Panc1 (cell line): ENCODE measurements at regions not wholly inside any gene's neighbourhood (a gene's known extent, or its start where the extent isn't known, plus 50 kb on each side); places are given as distances from the start of the nearest gene placed in this dataset.

Source experiments
- ATAC-seq: fragments of 200-7000 bp; cut with Tn5 transposase; 2 replicates; pipeline ENCODE4 v1.9.1; 2020; ENCODE audit warnings: mild to moderate bottlenecking, moderate library complexity
- BruUV-seq: library from RNA; stranded (reverse); fragments of 400-500 nt; replicated peaks from 2 replicates; lab custom pipeline; 2021; lab: Mats Ljungman, UMichigan
- CTCF ChIA-PET: fragments of 300-600 bp; sonication (Branson Sonifier 250); formaldehyde crosslinking; loops from one replicate; lab custom pipeline; 2022; ENCODE audit warnings: antibody characterized with exemption; lab: Charles Lee
- POLR2A ChIA-PET: fragments of 300-600 bp; sonication (Branson Sonifier 250); formaldehyde crosslinking; loops from one replicate; lab custom pipeline; 2022; ENCODE audit warnings: antibody characterized with exemption; lab: Charles Lee
- DNase-seq: peaks from one replicate; pipeline ENCODE4 v3.0.0-alpha.2; 2010; ENCODE audit warnings: low read depth, low spot score
- H3K27ac ChIP-seq: 2 replicates; pipeline ENCODE4 v1.5.1; 2011; ENCODE audit warnings: mild to moderate bottlenecking, low read length, inconsistent platforms
- H3K27me3 ChIP-seq: fragments of 200-500 bp; sonication (Bioruptor generic); 2 replicates; pipeline ENCODE4 v1.6.0; 2014; ENCODE audit warnings: low read length, inconsistent platforms; ENCODE audit not compliant: control insufficient read depth, insufficient read depth
- H3K36me3 ChIP-seq: fragments of 200-500 bp; sonication (Bioruptor generic); 2 replicates; pipeline ENCODE4 v1.5.1; 2014; ENCODE audit warnings: inconsistent platforms, mild to moderate bottlenecking, low read length, moderate library complexity; ENCODE audit not compliant: control insufficient read depth, insufficient read depth
- H3K4me1 ChIP-seq: 2 replicates; pipeline ENCODE4 v1.5.1; 2011; ENCODE audit warnings: inconsistent platforms, mild to moderate bottlenecking, low read length, moderate library complexity; ENCODE audit not compliant: control insufficient read depth, insufficient read depth
- H3K4me3 ChIP-seq, 2 experiments: 2 replicates each; pipeline ENCODE4 v1.5.1; 2011 to 2012; ENCODE audit warnings: low read depth in 2 of 2, low read length in 2 of 2, mild to moderate bottlenecking in 2 of 2, inconsistent platforms in 1 of 2, moderate library complexity in 1 of 2
- H3K9me3 ChIP-seq: fragments of 200-500 bp; sonication (Bioruptor generic); 2 replicates; pipeline ENCODE4 v1.5.1; 2014; ENCODE audit warnings: low read depth, mild to moderate bottlenecking, inconsistent platforms, low read length, moderate library complexity; ENCODE audit not compliant: control insufficient read depth, insufficient read depth
- POLR2AphosphoS5 ChIP-seq: IDR thresholded peaks from 2 replicates; pipeline ENCODE4 v1.6.1; 2012; ENCODE audit warnings: mild to moderate bottlenecking, low read depth, low read length, moderate library complexity
- REST ChIP-seq, 2 experiments: IDR thresholded peaks; 2 replicates each; pipeline ENCODE4 v1.6.1; 2011 to 2012; ENCODE audit warnings: low read depth in 2 of 2, control low read depth in 1 of 2, low read length in 1 of 2, mild to moderate bottlenecking in 1 of 2, moderate library complexity in 1 of 2; ENCODE audit not compliant: insufficient read depth in 1 of 2
- SIN3A ChIP-seq: IDR thresholded peaks from 2 replicates; pipeline ENCODE4 v1.6.1; 2012; ENCODE audit warnings: low read depth, mild to moderate bottlenecking, low read length, moderate library complexity, borderline replicate concordance; ENCODE audit not compliant: insufficient read depth
- TCF7L2 ChIP-seq: IDR thresholded peaks from 2 replicates; pipeline ENCODE4 v1.6.1; 2011; ENCODE audit warnings: mild to moderate bottlenecking, low read depth, low read length, inconsistent platforms
- in situ Hi-C: cut with HindIII; loops from 2 replicates; pipeline ENCODE4 v1.10.0; 2016; ENCODE audit warnings: low sequenced_read_pairs, low pct_unique_long_range_greater_than_20kb
- intact Hi-C: fragments of 100-400 bp; cut with micrococcal nuclease; formaldehyde crosslinking; loops from one replicate; pipeline ENCODE4 v1.10.0; 2022; ENCODE audit not compliant: unreplicated experiment
- TF ChIP-seq, protein P1 (sequence below): fragments of 450-650 bp; IDR thresholded peaks from 2 replicates; pipeline ENCODE4 v1.5.1; 2017; ENCODE audit warnings: mild to moderate bottlenecking

DNA sequence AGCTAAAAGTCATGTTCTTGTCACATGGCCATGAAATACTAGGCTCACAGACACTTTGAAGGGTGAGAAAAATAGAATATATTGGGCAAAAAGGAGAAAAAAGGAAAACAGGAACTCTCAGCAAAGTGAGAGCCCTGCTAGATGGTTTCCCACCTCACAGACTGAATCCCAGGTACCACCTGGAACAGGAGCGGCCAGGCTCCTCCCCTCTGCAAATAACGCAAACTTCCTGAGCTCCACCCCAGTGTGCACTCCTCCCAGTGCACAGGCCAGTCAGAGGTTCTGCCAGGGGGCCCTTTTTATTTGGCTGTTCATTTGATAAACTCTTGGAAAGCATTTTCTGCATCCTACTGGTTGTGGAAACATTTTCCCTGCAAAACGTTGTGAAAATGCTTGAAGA is 780.4 kb downstream of the TBL1XR1 start:
- Histone ChIP-seq H3K4me1 (no peaks in the 10 kb centered on the region), H3K27me3 (no peaks in the 10 kb centered on the region), H3K9me3 (no peaks in the 10 kb centered on the region), H3K36me3 (no peaks in the 10 kb centered on the region), H3K27ac (no peak overlapping the region), H3K4me3 (no peak overlapping the region)
- ATAC-seq (no peak), DNase-seq (no peak)
- POLR2A ChIA-PET = no interaction called here
- in situ Hi-C loops (no loop called here), intact Hi-C loops (no loop called here)
- TF ChIP-seq REST (IDR thresholded peaks at IDR 0.05; ENCODE audit: insufficient read depth in 1 of 2, low read depth in 2 of 2, low read length in 1 of 2) (no peak), POLR2AphosphoS5 (no peak), SIN3A (no peak), TCF7L2 (no peak)
- TF ChIP-seq, protein P1, sequence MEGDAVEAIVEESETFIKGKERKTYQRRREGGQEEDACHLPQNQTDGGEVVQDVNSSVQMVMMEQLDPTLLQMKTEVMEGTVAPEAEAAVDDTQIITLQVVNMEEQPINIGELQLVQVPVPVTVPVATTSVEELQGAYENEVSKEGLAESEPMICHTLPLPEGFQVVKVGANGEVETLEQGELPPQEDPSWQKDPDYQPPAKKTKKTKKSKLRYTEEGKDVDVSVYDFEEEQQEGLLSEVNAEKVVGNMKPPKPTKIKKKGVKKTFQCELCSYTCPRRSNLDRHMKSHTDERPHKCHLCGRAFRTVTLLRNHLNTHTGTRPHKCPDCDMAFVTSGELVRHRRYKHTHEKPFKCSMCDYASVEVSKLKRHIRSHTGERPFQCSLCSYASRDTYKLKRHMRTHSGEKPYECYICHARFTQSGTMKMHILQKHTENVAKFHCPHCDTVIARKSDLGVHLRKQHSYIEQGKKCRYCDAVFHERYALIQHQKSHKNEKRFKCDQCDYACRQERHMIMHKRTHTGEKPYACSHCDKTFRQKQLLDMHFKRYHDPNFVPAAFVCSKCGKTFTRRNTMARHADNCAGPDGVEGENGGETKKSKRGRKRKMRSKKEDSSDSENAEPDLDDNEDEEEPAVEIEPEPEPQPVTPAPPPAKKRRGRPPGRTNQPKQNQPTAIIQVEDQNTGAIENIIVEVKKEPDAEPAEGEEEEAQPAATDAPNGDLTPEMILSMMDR = no peak
- CTCF ChIA-PET = no interaction called here
- no TSS peak for BruUV-seq

DNA sequence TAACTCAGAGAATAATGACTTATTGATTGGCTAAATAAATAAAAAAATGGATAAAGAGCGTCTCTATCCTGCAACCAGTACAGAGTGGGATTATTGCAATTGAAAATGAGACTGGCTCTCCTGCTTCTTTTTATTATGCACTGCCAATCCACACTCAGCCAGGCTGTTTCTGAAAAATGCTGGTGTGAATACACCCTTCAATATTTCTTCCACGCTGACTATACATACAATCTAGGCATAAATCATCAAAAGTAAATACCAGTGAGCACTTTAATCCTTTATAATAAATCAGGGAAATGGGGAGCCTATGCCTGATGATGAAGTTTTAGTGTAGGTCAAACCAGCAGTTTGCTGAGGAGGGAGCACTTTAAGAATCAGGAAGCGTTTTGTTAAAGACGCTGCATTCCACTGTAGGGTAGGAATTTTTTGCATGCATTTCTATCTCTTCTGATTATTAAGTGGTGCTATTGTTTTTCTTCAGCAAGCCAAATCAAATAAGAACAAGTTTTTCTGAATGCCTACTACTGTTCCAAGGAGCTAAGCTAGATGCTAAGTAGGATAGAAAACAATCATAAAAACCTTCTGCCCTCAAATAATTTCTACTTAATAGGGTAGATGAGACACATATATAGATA is 781.5 kb downstream of the TBL1XR1 start:
- no peaks in the 10 kb centered on the region for H3K27me3 ChIP-seq
- no peak for TF ChIP-seq SIN3A
- TF ChIP-seq POLR2AphosphoS5 = no peak
- TF ChIP-seq REST (IDR thresholded peaks at IDR 0.05; ENCODE audit: insufficient read depth in 1 of 2, low read depth in 2 of 2, low read length in 1 of 2) = no peak
- no peak for TF ChIP-seq TCF7L2
- TF ChIP-seq, protein P1 = no peak
- no peaks in the 10 kb centered on the region for H3K4me1 ChIP-seq
- DNase-seq (no peak), ATAC-seq (no peak)
- intact Hi-C loops (no loop called here), in situ Hi-C loops (no loop called here)
- POLR2A ChIA-PET = no interaction called here
- H3K27ac ChIP-seq = no peak overlapping the region
- H3K9me3 ChIP-seq = no peaks in the 10 kb centered on the region
- CTCF ChIA-PET = no interaction called here
- H3K4me3 ChIP-seq = no peak overlapping the region
- no TSS peak for BruUV-seq
- no peaks in the 10 kb centered on the region for H3K36me3 ChIP-seq
